Smooth muscle cell (in vitro differentiated cells): ENCODE measurements at regions not wholly inside any gene's neighbourhood (a gene's known extent, or its start where the extent isn't known, plus 50 kb on each side); places are given as distances from the start of the nearest gene placed in this dataset.
"Not testable (repeated sequence)": the region's sequence is repeated elsewhere in the genome, so short reads cannot be mapped to it uniquely, and the experiment has no call there.

Source experiments
- DNase-seq: peaks from one replicate; lab custom pipeline; 2025; ENCODE audit not compliant: unreplicated experiment; lab: John Stamatoyannopoulos, UW
- H2AFZ ChIP-seq: fragments of 200-600 bp; sonication (generic); 2 replicates; pipeline ENCODE4 v1.6.0; 2016; ENCODE audit warnings: antibody characterized with exemption, low read depth, mild to moderate bottlenecking
- H3F3A ChIP-seq: fragments of 200-600 bp; sonication (generic); 2 replicates; pipeline ENCODE4 v1.6.0; 2017; ENCODE audit warnings: antibody characterized with exemption, low read depth
- H3K27ac ChIP-seq: fragments of 200-600 bp; sonication (generic); 2 replicates; pipeline ENCODE4 v1.5.1; 2016; ENCODE audit warnings: low read depth, mild to moderate bottlenecking
- H3K27me3 ChIP-seq: fragments of 200-600 bp; sonication (generic); 2 replicates; pipeline ENCODE4 v1.6.1; 2016; ENCODE audit warnings: low read depth, mild to moderate bottlenecking
- H3K36me3 ChIP-seq: fragments of 200-600 bp; sonication (generic); 2 replicates; pipeline ENCODE4 v1.5.1; 2016; ENCODE audit warnings: low read depth
- H3K4me1 ChIP-seq: fragments of 200-600 bp; sonication (generic); 2 replicates; pipeline ENCODE4 v1.5.1; 2016; ENCODE audit warnings: low read depth
- H3K4me2 ChIP-seq: fragments of 200-600 bp; sonication (generic); 2 replicates; pipeline ENCODE4 v1.6.0; 2016; ENCODE audit warnings: mild to moderate bottlenecking
- H3K4me3 ChIP-seq: fragments of 200-600 bp; sonication (generic); 2 replicates; pipeline ENCODE4 v1.5.1; 2016; ENCODE audit warnings: mild to moderate bottlenecking
- H3K79me2 ChIP-seq: fragments of 200-600 bp; sonication (generic); 2 replicates; pipeline ENCODE4 v1.6.0; 2016; ENCODE audit warnings: low read depth, mild to moderate bottlenecking
- H3K9ac ChIP-seq: fragments of 200-600 bp; sonication (generic); 2 replicates; pipeline ENCODE4 v1.6.0; 2016; ENCODE audit warnings: low read depth
- H3K9me3 ChIP-seq: fragments of 200-600 bp; sonication (generic); replicated peaks from 2 replicates; pipeline ENCODE4 v1.5.1; 2016; ENCODE audit warnings: low read depth
- H4K20me1 ChIP-seq: fragments of 200-600 bp; sonication (generic); 2 replicates; pipeline ENCODE4 v1.6.0; 2016; ENCODE audit warnings: low read depth
- WGBS: methylation state at CpG from one replicate; pipeline ENCODE4 v1.1.7; 2016; ENCODE audit warnings: low lambda C conversion rate; 5-methylcytosine and 5-hydroxymethylcytosine counted together
- TF ChIP-seq, protein P1 (sequence below): fragments of 200-600 bp; sonication (generic); IDR thresholded peaks from 2 replicates; pipeline ENCODE4 v1.5.1; 2017; ENCODE audit warnings: borderline replicate concordance, mild to moderate bottlenecking, antibody characterized with exemption; ENCODE audit not compliant: insufficient read depth, poor library complexity, severe bottlenecking

DNA sequence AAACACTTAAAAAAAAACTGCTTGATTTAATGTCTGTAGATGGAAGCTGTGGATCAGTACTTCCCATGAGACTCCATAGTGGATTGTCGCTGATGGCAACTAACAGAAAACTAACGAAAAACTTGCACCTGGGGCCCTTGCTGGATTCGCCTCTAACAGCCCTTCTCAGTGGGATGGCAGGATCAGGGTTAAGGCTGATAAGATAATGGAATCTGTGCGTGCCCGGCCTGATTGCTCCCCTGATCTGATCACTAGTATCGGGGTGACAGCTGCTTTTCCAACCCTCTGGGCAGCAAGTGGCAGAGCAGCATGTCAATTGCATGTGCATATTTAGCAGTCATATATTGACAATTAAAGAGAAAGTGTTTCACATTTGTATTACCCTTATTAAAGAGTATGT, 185.8 kb upstream of the ELAVL2 start:
- Histone ChIP-seq H3K36me3 (no peaks in the 10 kb centered on the region), H3K27me3 (no peaks in the 10 kb centered on the region), H4K20me1 (no peaks in the 10 kb centered on the region), H3K9me3 (no peaks in the 10 kb centered on the region), H3K4me1 (peaks cover 12% of the 10 kb centered on the region), H3K9ac (no peak overlapping the region), H2AFZ (no peak overlapping the region), H3F3A (no peaks in the 10 kb centered on the region), H3K4me2 (no peak overlapping the region), H3K27ac (no peak overlapping the region), H3K79me2 (no peaks in the 10 kb centered on the region), H3K4me3 (no peak overlapping the region)
- TF ChIP-seq, protein P1, sequence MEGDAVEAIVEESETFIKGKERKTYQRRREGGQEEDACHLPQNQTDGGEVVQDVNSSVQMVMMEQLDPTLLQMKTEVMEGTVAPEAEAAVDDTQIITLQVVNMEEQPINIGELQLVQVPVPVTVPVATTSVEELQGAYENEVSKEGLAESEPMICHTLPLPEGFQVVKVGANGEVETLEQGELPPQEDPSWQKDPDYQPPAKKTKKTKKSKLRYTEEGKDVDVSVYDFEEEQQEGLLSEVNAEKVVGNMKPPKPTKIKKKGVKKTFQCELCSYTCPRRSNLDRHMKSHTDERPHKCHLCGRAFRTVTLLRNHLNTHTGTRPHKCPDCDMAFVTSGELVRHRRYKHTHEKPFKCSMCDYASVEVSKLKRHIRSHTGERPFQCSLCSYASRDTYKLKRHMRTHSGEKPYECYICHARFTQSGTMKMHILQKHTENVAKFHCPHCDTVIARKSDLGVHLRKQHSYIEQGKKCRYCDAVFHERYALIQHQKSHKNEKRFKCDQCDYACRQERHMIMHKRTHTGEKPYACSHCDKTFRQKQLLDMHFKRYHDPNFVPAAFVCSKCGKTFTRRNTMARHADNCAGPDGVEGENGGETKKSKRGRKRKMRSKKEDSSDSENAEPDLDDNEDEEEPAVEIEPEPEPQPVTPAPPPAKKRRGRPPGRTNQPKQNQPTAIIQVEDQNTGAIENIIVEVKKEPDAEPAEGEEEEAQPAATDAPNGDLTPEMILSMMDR: no peak
- DNase-seq: no peak
- 95% methylated on average over 6 of the region's 6 CpGs for WGBS

GRCh38 chr9:24011009-24011717, 185.1 kb upstream of the ELAVL2 start:
- Histone ChIP-seq H3K4me3 (no peak overlapping the region), H3K36me3 (no peaks in the 10 kb centered on the region), H3F3A (no peaks in the 10 kb centered on the region), H3K27ac (no peak overlapping the region), H3K4me1 (peaks cover 12% of the 10 kb centered on the region), H2AFZ (peak overlapping the region; percentile 45), H3K27me3 (no peaks in the 10 kb centered on the region), H3K79me2 (no peaks in the 10 kb centered on the region), H3K9ac (no peak overlapping the region), H3K4me2 (peak overlapping the region; percentile 22), H3K9me3 (no peaks in the 10 kb centered on the region), H4K20me1 (no peaks in the 10 kb centered on the region)
- no peak for DNase-seq
- TF ChIP-seq, protein P1: no peak
- WGBS: 70% methylated on average over 5 of the region's 5 CpGs

DNA sequence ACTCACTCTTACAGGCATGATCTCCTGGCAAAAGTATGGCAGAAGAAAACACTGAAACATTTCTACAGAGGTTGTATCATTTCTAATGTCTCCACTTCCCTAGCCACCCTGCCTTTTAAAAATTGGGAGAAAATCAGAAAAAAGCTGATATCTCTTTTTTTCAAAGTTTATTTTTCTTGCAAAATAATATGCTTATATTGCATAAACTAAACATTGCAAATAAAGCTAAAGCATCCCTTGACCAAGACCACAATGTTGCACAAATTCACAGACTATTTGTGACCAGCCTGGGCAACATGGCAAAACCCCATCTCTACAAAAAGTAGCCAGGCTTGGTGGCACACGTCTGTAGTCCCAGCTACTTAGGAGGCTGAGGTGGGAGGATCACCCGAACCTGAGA, 183.3 kb upstream of the ELAVL2 start:
- Histone ChIP-seq H2AFZ (no peak overlapping the region), H4K20me1 (no peaks in the 10 kb centered on the region), H3K4me2 (no peak overlapping the region), H3K36me3 (no peaks in the 10 kb centered on the region), H3K4me3 (no peak overlapping the region), H3F3A (no peaks in the 10 kb centered on the region), H3K9ac (no peak overlapping the region), H3K27ac (no peak overlapping the region), H3K4me1 (peaks cover 12% of the 10 kb centered on the region), H3K27me3 (no peaks in the 10 kb centered on the region), H3K79me2 (no peaks in the 10 kb centered on the region), H3K9me3 (no peaks in the 10 kb centered on the region)
- no peak for DNase-seq
- WGBS: 89% methylated on average over 2 of the region's 2 CpGs
- TF ChIP-seq, protein P1: no peak

GRCh38 chr9:24007185-24007584, 181.1 kb upstream of the ELAVL2 start:
- Histone ChIP-seq H3K4me3 (no peak overlapping the region), H3K9me3 (no peaks in the 10 kb centered on the region), H3K4me1 (peaks cover 12% of the 10 kb centered on the region), H3K79me2 (no peaks in the 10 kb centered on the region), H2AFZ (no peak overlapping the region), H3K27me3 (no peaks in the 10 kb centered on the region), H3K36me3 (no peaks in the 10 kb centered on the region), H3F3A (no peaks in the 10 kb centered on the region), H3K9ac (no peak overlapping the region), H4K20me1 (no peaks in the 10 kb centered on the region), H3K27ac (no peak overlapping the region), H3K4me2 (no peak overlapping the region)
- WGBS: 90% methylated on average over 1 of the region's 1 CpG
- TF ChIP-seq, protein P1: no peak
- DNase-seq: no peak

- not testable (repeated sequence) for DNase-seq, H3K79me2 ChIP-seq, H3K4me2 ChIP-seq, H3K27ac ChIP-seq, H3K36me3 ChIP-seq, H3K9ac ChIP-seq, H3F3A ChIP-seq, H3K27me3 ChIP-seq, H4K20me1 ChIP-seq, H2AFZ ChIP-seq, H3K4me1 ChIP-seq, H3K4me3 ChIP-seq, H3K9me3 ChIP-seq
- WGBS: 89% methylated on average over 7 of the region's 7 CpGs
Observed at GRCh38 chr9:23991874-23992273, 165.8 kb upstream of the ELAVL2 start.
